ENCODE measurements at regions not wholly inside any gene's neighbourhood (a gene's known extent, or its start where the extent isn't known, plus 50 kb on each side); places are given as distances from the start of the nearest gene placed in this dataset.

GRCh38 chr3:36196058-36196457 is 184.2 kb upstream of the STAC start (continued):
- TF ChIP-seq PHF8 (conservative IDR thresholded peaks at IDR 0.05; ENCODE audit: low read depth, low read length): no peak
- TF ChIP-seq EP300 (IDR thresholded peaks at IDR 0.05; ENCODE audit: borderline replicate concordance in 1 of 2, low read depth in 2 of 2, low read length in 2 of 2): no peak
- TF ChIP-seq JUN (IDR thresholded peaks at IDR 0.05; ENCODE audit: low read depth, low read length): no peak
- no peak for TF ChIP-seq CREB1 (IDR thresholded peaks at IDR 0.05)
- no peak for TF ChIP-seq SP2 (IDR thresholded peaks at IDR 0.05; ENCODE audit: low read length)

All from H1 (cell line).